Body of pancreas (tissue), 4 donors: ENCODE measurements at regions not wholly inside any gene's neighbourhood (a gene's known extent, or its start where the extent isn't known, plus 50 kb on each side); places are given as distances from the start of the nearest gene placed in this dataset.

ENCODE experiments used
- ATAC-seq: fragments of 150-250 bp; one replicate; pipeline ENCODE4 v1.9.1; 2016
- DNase-seq, 4 donors: peaks; one replicate each; pipeline ENCODE4 v3.0.0-alpha.2; 2019
- H3K27ac ChIP-seq, 4 donors: fragments of 200-600 bp; sonication (generic); 1 replicate in 3 of 4; 2 replicates in 1 of 4; pipeline versions ENCODE4 v1.5.1 to v1.6.1; 2016 to 2019; ENCODE audit warnings: mild to moderate bottlenecking in 1 of 4, mixed read lengths in 1 of 4, moderate library complexity in 1 of 4
- H3K27me3 ChIP-seq, 2 donors: fragments of 200-600 bp; sonication (generic); one replicate each; pipeline ENCODE4 v1.6.0; 2016; ENCODE audit warnings: mild to moderate bottlenecking in 1 of 2
- H3K36me3 ChIP-seq, 2 donors: fragments of 200-600 bp; sonication (generic); replicated peaks in 1 of 2; 2 replicates each; pipeline ENCODE4 v1.5.1; 2016; ENCODE audit warnings: low read depth in 2 of 2; ENCODE audit not compliant: insufficient read depth in 1 of 2
- H3K4me1 ChIP-seq: fragments of 200-600 bp; sonication (generic); one replicate; pipeline ENCODE4 v1.6.0; 2016
- H3K4me3 ChIP-seq, 2 donors: fragments of 200-600 bp; sonication (generic); 1 replicate in 1 of 2; 2 replicates in 1 of 2; pipeline ENCODE4 v1.5.1; 2016 to 2019
- H3K9me3 ChIP-seq, 3 donors: fragments of 200-600 bp; sonication (generic); 1 replicate in 2 of 3; 2 replicates in 1 of 3; pipeline ENCODE4 v1.5.1; 2016
- POLR2A ChIP-seq, 3 donors: fragments of 450-650 bp; IDR thresholded peaks; one replicate each; pipeline ENCODE4 v1.6.1; 2016; ENCODE audit warnings: antibody characterized with exemption in 3 of 3, mild to moderate bottlenecking in 2 of 3
- WGBS, 2 donors: methylation state at CpG; one replicate each; pipeline ENCODE4 v1.1.5; 2017; 5-methylcytosine and 5-hydroxymethylcytosine counted together
- intact Hi-C: fragments of 100-400 bp; cut with DNase I; formaldehyde crosslinking; loops from one replicate; pipeline ENCODE4 v1.15.1; 2023
- TF ChIP-seq, protein P1 (sequence below), 7 experiments: fragments of 450-650 bp in 4 of 7; fragments of 200-600 bp in 3 of 7; sonication (generic) in 3 of 7; IDR thresholded peaks; one replicate each; pipeline ENCODE4 v1.5.1; 2016 to 2019; ENCODE audit warnings: antibody characterized with exemption in 7 of 7

DNA sequence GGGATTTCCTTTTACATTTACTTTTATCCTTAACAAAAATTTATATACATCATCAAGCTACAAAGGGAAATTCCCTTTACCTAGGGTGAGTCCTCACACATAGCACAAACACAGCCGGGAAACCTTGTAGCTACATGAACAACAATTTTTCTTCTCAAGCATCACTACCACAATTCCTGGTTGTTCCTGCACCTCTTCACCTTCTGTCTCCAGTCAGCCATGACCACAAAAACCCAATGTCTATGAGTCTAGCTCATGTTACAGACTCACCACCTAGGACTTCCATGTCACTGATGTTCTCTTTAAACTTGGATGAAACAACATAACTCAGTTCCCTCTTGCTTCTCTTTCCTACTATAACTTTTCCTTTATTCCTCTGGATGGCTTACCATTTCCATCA lies 460.4 kb downstream of the MBD2 start:
- intact Hi-C loops, result no loop called here
- TF ChIP-seq, protein P1, sequence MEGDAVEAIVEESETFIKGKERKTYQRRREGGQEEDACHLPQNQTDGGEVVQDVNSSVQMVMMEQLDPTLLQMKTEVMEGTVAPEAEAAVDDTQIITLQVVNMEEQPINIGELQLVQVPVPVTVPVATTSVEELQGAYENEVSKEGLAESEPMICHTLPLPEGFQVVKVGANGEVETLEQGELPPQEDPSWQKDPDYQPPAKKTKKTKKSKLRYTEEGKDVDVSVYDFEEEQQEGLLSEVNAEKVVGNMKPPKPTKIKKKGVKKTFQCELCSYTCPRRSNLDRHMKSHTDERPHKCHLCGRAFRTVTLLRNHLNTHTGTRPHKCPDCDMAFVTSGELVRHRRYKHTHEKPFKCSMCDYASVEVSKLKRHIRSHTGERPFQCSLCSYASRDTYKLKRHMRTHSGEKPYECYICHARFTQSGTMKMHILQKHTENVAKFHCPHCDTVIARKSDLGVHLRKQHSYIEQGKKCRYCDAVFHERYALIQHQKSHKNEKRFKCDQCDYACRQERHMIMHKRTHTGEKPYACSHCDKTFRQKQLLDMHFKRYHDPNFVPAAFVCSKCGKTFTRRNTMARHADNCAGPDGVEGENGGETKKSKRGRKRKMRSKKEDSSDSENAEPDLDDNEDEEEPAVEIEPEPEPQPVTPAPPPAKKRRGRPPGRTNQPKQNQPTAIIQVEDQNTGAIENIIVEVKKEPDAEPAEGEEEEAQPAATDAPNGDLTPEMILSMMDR (IDR thresholded peaks at IDR 0.05), result no peak
- TF ChIP-seq POLR2A (IDR thresholded peaks at IDR 0.05), result no peak
- 91 to 100% methylated on average over 1 of the region's 1 CpG for WGBS, 2 donors
- no peak for ATAC-seq
- Histone ChIP-seq H3K27ac (no peak overlapping the region), H3K27me3 (no peaks in the 10 kb centered on the region), H3K4me1 (no peaks in the 10 kb centered on the region), H3K9me3 (no peaks in the 10 kb centered on the region), H3K36me3 (no peaks in the 10 kb centered on the region), H3K4me3 (no peak overlapping the region)
- no peak for DNase-seq

DNA sequence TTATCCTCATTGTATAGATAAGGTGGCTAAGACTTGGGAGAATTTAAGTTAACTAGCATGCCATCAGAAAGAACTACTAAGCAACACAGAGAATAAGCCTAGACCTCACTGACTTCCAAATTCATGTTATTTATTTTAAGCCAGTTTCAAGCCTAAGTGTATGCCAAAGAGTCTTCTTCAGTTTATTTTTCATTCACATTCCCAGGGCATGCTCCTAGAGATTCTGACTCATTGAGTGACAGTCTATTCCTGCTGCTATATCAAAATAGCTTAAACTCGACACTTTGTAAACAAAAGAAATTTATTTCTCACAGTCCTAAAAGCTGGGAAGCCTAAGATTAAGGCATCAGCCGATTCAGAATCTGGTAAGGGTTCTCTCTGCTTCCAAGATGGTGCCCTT lies 467.1 kb downstream of the MBD2 start:
- intact Hi-C loops, result no loop called here
- DNase-seq (no peak), ATAC-seq (no peak)
- H3K4me1 ChIP-seq, result no peaks in the 10 kb centered on the region
- no peak overlapping the region for H3K27ac ChIP-seq
- H3K36me3 ChIP-seq, result no peaks in the 10 kb centered on the region
- H3K9me3 ChIP-seq, result no peaks in the 10 kb centered on the region
- H3K27me3 ChIP-seq, result no peaks in the 10 kb centered on the region
- TF ChIP-seq, protein P1 (IDR thresholded peaks at IDR 0.05), result no peak
- TF ChIP-seq POLR2A (IDR thresholded peaks at IDR 0.05), result no peak
- H3K4me3 ChIP-seq, result no peak overlapping the region
- 30 to 39% methylated on average over 2 of the region's 2 CpGs for WGBS, 2 donors

DNA sequence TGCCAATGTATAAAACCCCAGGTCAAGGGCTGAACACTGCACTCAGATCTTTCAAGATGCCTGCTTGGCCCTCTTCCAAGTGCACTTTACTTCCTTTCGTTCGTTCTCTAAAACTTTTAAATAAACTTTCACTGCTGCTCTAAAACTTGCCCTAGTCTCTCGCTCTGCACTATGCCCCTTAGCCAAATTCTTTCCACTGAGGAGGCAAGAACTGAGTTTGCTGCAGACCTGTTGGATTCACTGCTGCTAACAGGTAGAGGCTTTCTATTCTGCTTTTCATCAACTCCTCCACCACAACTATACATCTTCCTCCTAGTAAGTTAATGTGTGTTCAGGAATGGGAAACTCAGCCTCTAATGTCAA lies 467.9 kb downstream of the MBD2 start:
- Histone ChIP-seq H3K36me3 (no peaks in the 10 kb centered on the region), H3K4me1 (no peaks in the 10 kb centered on the region), H3K9me3 (no peaks in the 10 kb centered on the region), H3K27ac (no peak overlapping the region), H3K27me3 (no peaks in the 10 kb centered on the region), H3K4me3 (no peak overlapping the region)
- DNase-seq (no peak), ATAC-seq (no peak)
- TF ChIP-seq, protein P1 (IDR thresholded peaks at IDR 0.05), result no peak
- TF ChIP-seq POLR2A (IDR thresholded peaks at IDR 0.05), result no peak
- WGBS, 2 donors, result 65 to 69% methylated on average over 3 of the region's 3 CpGs
- intact Hi-C loops, result no loop called here

DNA sequence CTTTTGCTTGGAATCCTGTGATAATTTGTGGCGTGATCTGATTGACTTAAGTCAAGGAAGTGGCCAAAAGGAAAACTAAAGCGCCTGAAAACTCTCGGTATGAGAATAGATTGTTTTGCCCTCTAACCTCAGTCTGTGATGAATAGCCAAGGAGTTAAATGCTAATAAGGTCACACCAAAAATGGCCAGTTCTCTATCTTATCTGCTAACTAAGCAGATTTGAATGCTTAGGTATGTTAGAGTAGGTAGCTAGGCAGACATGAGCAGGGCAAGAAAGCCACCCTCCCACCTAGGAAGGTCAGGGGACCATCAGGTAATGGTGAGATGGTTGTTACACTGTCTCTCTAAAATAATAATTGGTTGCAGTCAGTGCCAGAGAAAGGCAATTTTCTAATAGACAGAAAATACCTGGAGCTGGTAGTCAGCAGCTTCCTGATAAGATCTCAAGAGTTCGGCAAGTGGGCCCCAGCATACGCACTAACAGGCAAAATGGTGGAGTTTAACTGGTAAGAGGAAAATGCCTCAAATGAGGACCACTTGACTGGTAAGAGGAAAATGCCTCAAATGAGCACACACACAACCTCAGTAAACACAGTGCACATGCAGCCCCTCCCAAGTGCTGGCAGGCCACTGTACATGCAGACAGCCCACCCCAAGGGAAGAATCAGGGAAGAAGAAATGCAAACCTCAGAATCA lies 468.4 kb downstream of the MBD2 start:
- H3K4me3 ChIP-seq, result no peak overlapping the region
- H3K27me3 ChIP-seq, result no peaks in the 10 kb centered on the region
- H3K9me3 ChIP-seq, result no peaks in the 10 kb centered on the region
- no peak for DNase-seq
- no peak overlapping the region for H3K27ac ChIP-seq
- H3K36me3 ChIP-seq, result no peaks in the 10 kb centered on the region
- intact Hi-C loops, result no loop called here
- 50 to 71% methylated on average over 5 of the region's 5 CpGs for WGBS, 2 donors
- no peaks in the 10 kb centered on the region for H3K4me1 ChIP-seq
- no peak for ATAC-seq
- no peak for TF ChIP-seq POLR2A (IDR thresholded peaks at IDR 0.05)
- TF ChIP-seq, protein P1 (IDR thresholded peaks at IDR 0.05), result no peak

DNA sequence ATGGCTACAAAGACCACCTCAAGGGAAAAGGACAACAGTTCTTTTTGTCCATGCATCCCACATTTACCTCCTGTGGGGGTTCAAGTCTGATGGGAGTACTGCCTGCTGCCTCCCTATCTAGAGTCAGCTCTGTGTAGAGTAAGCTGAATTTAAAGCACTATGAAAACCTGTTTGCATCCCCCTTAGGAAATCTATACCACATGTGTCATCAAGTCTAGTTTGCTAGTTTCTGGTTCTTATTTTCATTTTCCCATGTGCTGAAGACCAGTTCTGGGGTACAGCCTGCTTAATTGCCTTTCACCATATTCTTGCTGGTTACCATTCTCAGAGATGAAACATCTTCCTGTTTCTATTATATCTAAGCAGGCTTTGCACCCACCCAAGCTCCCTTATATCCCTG lies 470.3 kb downstream of the MBD2 start:
- Histone ChIP-seq H3K9me3 (no peaks in the 10 kb centered on the region), H3K4me3 (no peak overlapping the region), H3K27me3 (no peaks in the 10 kb centered on the region), H3K36me3 (no peaks in the 10 kb centered on the region), H3K27ac (no peak overlapping the region), H3K4me1 (no peaks in the 10 kb centered on the region)
- TF ChIP-seq, protein P1 (IDR thresholded peaks at IDR 0.05), result no peak
- no peak for TF ChIP-seq POLR2A (IDR thresholded peaks at IDR 0.05)
- no peak for DNase-seq
- intact Hi-C loops, result no loop called here
- ATAC-seq, result no peak
